Upper lobe of right lung (tissue), 1 donor: ENCODE measurements at regions not wholly inside any gene's neighbourhood (a gene's known extent, or its start where the extent isn't known, plus 50 kb on each side); places are given as distances from the start of the nearest gene placed in this dataset.

Source experiments
- ATAC-seq: fragments of 200-7000 bp; cut with Tn5 transposase; one replicate; pipeline ENCODE4 v1.9.1; 2020; ENCODE audit warnings: mild to moderate bottlenecking, moderate library complexity
- DNase-seq: peaks from one replicate; pipeline ENCODE4 v3.0.0-alpha.2; 2020
- H3K27ac ChIP-seq: fragments of 200-600 bp; one replicate; pipeline ENCODE4 v1.8.0; 2022
- H3K27me3 ChIP-seq: fragments of 200-600 bp; one replicate; pipeline ENCODE4 v1.8.0; 2022; ENCODE audit warnings: mild to moderate bottlenecking
- H3K36me3 ChIP-seq: fragments of 200-600 bp; one replicate; pipeline ENCODE4 v1.8.0; 2022
- H3K4me1 ChIP-seq: fragments of 200-600 bp; one replicate; pipeline ENCODE4 v1.8.0; 2022
- H3K4me3 ChIP-seq: fragments of 200-600 bp; one replicate; pipeline ENCODE4 v1.8.0; 2022; ENCODE audit warnings: mild to moderate bottlenecking
- H3K9me3 ChIP-seq: fragments of 200-600 bp; one replicate; pipeline ENCODE4 v1.8.0; 2022
- intact Hi-C: fragments of 100-400 bp; cut with DNase I; formaldehyde crosslinking; loops from one replicate; pipeline ENCODE4 v1.11.0; 2022
- TF ChIP-seq, protein P1 (sequence below): fragments of 200-600 bp; IDR thresholded peaks from one replicate; pipeline ENCODE4 v1.8.0; 2022; ENCODE audit warnings: antibody characterized with exemption
- donor health status: DM: no; HTN: yes; CAD: no; lungs with severe emphysema.

DNA sequence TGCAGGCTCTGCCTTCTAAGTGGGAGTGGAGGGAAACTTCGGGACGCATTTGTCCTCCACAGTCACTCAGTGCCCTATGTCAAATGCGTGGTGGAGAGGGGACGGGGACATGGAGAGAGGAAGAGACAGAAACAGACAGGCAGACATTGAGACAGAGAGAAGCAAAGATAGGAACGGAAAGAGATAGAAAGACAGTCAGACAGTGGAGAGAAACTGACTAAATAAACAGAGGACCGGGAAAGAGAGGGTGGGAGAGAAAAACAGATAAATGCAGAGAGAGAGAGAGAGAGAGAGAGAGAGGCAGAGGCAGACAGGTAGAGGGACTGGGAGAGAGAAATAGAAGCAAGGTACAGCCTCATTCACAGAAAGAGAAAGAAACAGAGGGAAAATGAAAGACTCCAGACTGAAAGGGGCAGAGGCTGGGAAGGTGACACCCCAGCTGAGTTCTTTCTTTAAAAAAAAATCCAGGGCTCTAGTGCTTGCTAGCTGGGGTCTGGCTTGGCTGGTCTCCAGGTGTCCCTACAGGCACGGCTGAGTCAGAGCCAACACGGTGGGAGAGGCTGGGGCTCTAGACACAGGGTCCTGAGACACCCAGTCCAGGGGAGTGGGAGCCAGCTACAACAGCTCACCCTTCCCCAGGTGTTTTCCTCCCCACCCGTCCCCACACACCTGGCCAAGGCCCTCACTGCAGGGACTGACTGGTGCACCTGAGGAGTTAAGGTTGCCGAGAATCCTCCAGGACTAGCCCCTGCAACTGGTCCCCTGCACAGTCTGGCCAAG lies 506.1 kb upstream of the PROK2 start:
- H3K27ac ChIP-seq, result no peak overlapping the region

DNA sequence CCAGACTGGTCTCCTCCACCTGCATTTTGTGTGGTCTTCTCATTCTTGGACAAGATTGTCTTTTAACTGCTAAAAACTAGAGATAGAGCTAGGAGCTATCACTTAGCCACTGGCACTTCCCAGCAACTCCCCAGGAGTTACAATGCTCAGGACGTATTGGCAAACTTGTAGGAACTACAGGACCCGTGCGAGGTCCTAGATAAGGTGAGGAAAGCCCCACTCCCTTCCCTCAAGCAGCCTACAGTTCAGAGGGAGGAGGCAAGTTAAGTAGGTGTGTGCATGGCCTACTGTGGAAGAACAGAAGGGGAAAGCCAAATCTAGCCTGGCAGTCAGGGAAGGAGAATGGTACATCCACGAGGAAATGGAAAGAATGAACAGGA lies 504.7 kb upstream of the PROK2 start:
- no peak overlapping the region for H3K4me3 ChIP-seq
- peaks cover 16% of the 10 kb centered on the region for H3K4me1 ChIP-seq
- H3K9me3 ChIP-seq, result no peaks in the 10 kb centered on the region
- TF ChIP-seq, protein P1, sequence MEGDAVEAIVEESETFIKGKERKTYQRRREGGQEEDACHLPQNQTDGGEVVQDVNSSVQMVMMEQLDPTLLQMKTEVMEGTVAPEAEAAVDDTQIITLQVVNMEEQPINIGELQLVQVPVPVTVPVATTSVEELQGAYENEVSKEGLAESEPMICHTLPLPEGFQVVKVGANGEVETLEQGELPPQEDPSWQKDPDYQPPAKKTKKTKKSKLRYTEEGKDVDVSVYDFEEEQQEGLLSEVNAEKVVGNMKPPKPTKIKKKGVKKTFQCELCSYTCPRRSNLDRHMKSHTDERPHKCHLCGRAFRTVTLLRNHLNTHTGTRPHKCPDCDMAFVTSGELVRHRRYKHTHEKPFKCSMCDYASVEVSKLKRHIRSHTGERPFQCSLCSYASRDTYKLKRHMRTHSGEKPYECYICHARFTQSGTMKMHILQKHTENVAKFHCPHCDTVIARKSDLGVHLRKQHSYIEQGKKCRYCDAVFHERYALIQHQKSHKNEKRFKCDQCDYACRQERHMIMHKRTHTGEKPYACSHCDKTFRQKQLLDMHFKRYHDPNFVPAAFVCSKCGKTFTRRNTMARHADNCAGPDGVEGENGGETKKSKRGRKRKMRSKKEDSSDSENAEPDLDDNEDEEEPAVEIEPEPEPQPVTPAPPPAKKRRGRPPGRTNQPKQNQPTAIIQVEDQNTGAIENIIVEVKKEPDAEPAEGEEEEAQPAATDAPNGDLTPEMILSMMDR, result no peak
- ATAC-seq (no peak), DNase-seq (no peak)
- H3K36me3 ChIP-seq, result no peaks in the 10 kb centered on the region
- no peaks in the 10 kb centered on the region for H3K27me3 ChIP-seq
- no peak overlapping the region for H3K27ac ChIP-seq
- intact Hi-C loops, result no loop called here

More for the DNA sequence above, 506.1 kb upstream of the PROK2 start:
- Histone ChIP-seq H3K4me3 (no peak overlapping the region), H3K36me3 (no peaks in the 10 kb centered on the region), H3K27me3 (no peaks in the 10 kb centered on the region), H3K9me3 (no peaks in the 10 kb centered on the region), H3K4me1 (peaks cover 16% of the 10 kb centered on the region)
- DNase-seq (no peak), ATAC-seq (no peak)
- TF ChIP-seq, protein P1, result no peak
- intact Hi-C loops, result no loop called here

DNA sequence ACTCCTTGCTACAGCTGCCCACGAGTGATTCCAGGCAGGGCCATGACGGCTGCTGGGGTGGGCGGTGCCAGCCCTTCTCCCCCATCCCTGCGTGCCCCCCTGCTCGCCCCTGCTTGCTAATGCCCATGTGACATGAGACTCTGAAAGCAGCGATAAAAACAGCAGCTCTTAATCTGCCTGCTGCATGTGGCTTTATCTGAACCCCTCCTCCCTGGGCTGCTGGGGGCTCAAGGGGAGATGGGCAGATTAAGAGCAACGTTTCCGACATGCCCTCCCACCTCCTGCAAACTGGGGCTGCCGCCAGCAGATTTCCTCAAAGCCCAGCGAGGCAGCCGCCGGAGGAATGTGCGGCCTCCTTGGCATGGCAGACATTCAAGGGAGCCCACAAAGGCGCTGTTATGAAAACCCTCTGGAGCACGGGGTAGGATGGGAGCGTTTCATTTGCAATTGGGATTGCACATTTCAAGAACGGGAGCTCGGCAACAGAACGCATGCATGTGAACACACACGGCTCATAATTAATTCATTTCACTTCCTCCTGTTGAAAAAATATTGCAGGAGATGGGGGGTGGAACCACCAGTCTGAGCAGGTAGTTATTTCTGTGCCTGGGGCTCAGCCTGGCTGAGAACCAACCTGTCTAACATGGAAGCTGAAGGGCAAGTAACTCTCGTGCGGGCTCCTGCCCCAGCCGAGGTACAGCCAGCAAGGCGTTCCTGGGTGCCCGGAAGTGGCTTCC lies 504.2 kb upstream of the PROK2 start:
- no peak overlapping the region for H3K27ac ChIP-seq
- H3K9me3 ChIP-seq, result no peaks in the 10 kb centered on the region
- H3K27me3 ChIP-seq, result no peaks in the 10 kb centered on the region
- DNase-seq (peak; percentile 77), ATAC-seq (peak; percentile 74)
- TF ChIP-seq, protein P1, result no peak
- intact Hi-C loops, result no loop called here
- no peaks in the 10 kb centered on the region for H3K36me3 ChIP-seq
- H3K4me3 ChIP-seq, result peak overlapping the region; percentile 17
- peaks cover 16% of the 10 kb centered on the region for H3K4me1 ChIP-seq

DNA sequence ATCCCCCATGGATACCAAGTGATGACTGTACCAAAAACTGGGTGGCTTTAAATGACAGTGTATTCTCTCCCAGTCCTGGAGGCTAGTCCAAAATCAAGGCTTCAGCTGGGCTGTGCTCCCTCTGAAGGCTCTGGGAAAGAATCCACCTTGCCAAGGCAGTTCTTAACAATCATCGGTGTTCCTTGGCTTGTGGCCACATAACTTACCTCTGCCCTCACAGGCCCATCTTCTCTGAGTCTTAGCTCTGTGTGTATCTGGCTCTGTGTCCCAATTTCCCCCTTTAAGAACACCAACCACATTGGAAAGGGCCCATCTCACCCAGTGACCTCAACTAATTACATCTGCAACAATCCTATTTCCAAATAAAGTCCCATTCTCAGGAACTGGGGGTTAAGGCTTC lies 503.0 kb upstream of the PROK2 start:
- ATAC-seq (no peak), DNase-seq (no peak)
- no peaks in the 10 kb centered on the region for H3K36me3 ChIP-seq
- TF ChIP-seq, protein P1, result no peak
- intact Hi-C loops, result no loop called here
- H3K4me3 ChIP-seq, result no peak overlapping the region
- peaks cover 16% of the 10 kb centered on the region for H3K4me1 ChIP-seq
- H3K27ac ChIP-seq, result no peak overlapping the region
- no peaks in the 10 kb centered on the region for H3K9me3 ChIP-seq
- no peaks in the 10 kb centered on the region for H3K27me3 ChIP-seq

DNA sequence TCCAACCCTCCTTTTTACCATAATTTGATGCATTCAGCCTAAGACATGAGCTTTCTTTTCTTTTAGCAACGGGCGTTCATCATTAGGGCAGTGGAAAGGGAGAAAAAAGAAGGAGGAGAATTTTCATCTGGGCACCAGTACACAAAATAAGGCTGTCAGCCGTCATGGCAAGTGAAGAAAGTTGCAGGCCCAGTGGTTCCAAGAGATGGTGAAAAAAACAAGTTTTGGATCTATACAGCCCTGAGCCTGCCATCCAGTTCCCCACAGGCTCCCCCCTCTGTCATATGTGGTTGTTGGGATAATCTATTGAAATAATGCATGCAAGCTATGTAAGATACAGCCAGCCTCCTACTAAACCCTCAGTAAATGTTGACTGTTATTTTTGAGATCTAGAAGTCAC lies 500.6 kb upstream of the PROK2 start:
- DNase-seq, result no peak
- Histone ChIP-seq H3K36me3 (no peaks in the 10 kb centered on the region), H3K4me3 (no peak overlapping the region), H3K27ac (no peak overlapping the region), H3K4me1 (peaks cover 16% of the 10 kb centered on the region), H3K27me3 (no peaks in the 10 kb centered on the region), H3K9me3 (no peaks in the 10 kb centered on the region)
- TF ChIP-seq, protein P1, result no peak
- ATAC-seq, result no peak
- intact Hi-C loops, result no loop called here
